Colonic mucosa (tissue), 4 donors: ENCODE measurements at regions not wholly inside any gene's neighbourhood (a gene's known extent, or its start where the extent isn't known, plus 50 kb on each side); places are given as distances from the start of the nearest gene placed in this dataset.
A peak's percentile ranks its signal among the peaks of the same experiment; 100 is the strongest.

Source experiments
- DNase-seq: peaks from one replicate; pipeline ENCODE4 v3.0.0-alpha.2; 2020
- H3K27ac ChIP-seq: fragments of 200-600 bp; one replicate; pipeline ENCODE4 v1.8.0; 2021
- H3K27me3 ChIP-seq: fragments of 200-600 bp; one replicate; pipeline ENCODE4 v1.8.0; 2021
- H3K36me3 ChIP-seq: fragments of 200-600 bp; one replicate; pipeline ENCODE4 v1.8.0; 2021
- H3K4me1 ChIP-seq: fragments of 200-600 bp; one replicate; pipeline ENCODE4 v1.8.0; 2021; ENCODE audit warnings: mild to moderate bottlenecking
- H3K4me3 ChIP-seq: fragments of 200-600 bp; one replicate; pipeline ENCODE4 v1.8.0; 2021
- H3K9ac ChIP-seq, 2 donors: one replicate each; pipeline ENCODE4 v1.7.0; 2013; ENCODE audit warnings: control low read depth in 2 of 2, low read depth in 2 of 2, low read length in 2 of 2
- H3K9me3 ChIP-seq: fragments of 200-600 bp; one replicate; pipeline ENCODE4 v1.8.0; 2021
- CTCF ChIP-seq: fragments of 200-600 bp; IDR thresholded peaks from one replicate; pipeline ENCODE4 v1.8.0; 2022; ENCODE audit warnings: antibody characterized with exemption, mild to moderate bottlenecking
- intact Hi-C: fragments of 100-400 bp; cut with DNase I; formaldehyde crosslinking; loops from one replicate; pipeline ENCODE4 v1.14.1; 2022
- donor health status: healthy.
- donor health status: DM: no; HTN: no; CAD: no.
- donor health status: DM: no; HTN: no; CAD: no.

DNA sequence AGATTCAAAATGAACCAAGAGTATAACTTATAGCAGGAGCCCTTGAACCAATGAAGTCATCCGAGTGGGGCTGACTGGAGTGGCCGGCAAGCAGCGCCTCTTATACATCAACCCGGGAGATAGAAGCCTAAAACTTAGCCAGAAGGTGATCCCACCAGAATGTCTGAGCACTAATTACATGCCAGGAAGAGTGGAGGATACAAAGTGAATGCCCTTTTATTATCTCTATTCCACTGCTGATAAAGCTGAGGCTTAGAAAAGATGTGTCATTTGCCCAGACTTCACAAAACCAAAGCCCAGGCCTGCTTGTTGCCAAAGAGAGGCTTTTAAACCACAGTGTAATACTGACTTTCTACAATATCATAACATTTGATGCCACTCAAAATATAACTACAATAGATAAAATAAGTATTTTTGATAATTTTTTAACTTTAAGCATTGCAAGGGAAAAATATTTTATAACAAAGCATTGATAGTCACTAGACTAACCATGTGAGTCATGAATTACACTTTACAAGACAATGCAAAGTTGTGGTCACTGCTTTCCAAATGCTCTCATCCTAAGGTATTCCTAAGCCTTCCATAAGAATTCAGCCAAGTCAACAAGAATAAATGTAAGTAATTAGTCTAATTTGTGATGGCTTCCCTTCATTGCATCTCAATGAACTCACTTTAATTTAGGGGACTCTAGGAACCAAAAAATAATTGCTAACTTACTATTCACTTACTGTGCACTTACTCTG, 58.6 kb upstream of the ARID5B start:
- Histone ChIP-seq H3K27me3 (no peaks in the 10 kb centered on the region), H3K4me1 (no peaks in the 10 kb centered on the region), H3K27ac (no peak overlapping the region), H3K4me3 (no peak overlapping the region), H3K36me3 (no peaks in the 10 kb centered on the region), H3K9me3 (no peaks in the 10 kb centered on the region), H3K9ac (no peak overlapping the region)
- no peak for TF ChIP-seq CTCF
- DNase-seq, result no peak
- intact Hi-C loops, result loop anchor here (5.0 kb wide), 1 partner anchor 54 kb away; no protein-coding TSS in a partner anchor

- H3K27ac ChIP-seq, result no peak overlapping the region
- DNase-seq, result no peak
- H3K9ac ChIP-seq, result no peak overlapping the region
- no peak for TF ChIP-seq CTCF
- H3K4me3 ChIP-seq, result no peak overlapping the region
- no peaks in the 10 kb centered on the region for H3K27me3 ChIP-seq
- H3K9me3 ChIP-seq, result no peaks in the 10 kb centered on the region
- H3K4me1 ChIP-seq, result no peaks in the 10 kb centered on the region
- intact Hi-C loops, result loop anchor here (5.0 kb wide), 1 partner anchor 53 kb away; no protein-coding TSS in a partner anchor
- no peaks in the 10 kb centered on the region for H3K36me3 ChIP-seq
Measured at GRCh38 chr10:61844116-61844822, 57.2 kb upstream of the ARID5B start.

DNA sequence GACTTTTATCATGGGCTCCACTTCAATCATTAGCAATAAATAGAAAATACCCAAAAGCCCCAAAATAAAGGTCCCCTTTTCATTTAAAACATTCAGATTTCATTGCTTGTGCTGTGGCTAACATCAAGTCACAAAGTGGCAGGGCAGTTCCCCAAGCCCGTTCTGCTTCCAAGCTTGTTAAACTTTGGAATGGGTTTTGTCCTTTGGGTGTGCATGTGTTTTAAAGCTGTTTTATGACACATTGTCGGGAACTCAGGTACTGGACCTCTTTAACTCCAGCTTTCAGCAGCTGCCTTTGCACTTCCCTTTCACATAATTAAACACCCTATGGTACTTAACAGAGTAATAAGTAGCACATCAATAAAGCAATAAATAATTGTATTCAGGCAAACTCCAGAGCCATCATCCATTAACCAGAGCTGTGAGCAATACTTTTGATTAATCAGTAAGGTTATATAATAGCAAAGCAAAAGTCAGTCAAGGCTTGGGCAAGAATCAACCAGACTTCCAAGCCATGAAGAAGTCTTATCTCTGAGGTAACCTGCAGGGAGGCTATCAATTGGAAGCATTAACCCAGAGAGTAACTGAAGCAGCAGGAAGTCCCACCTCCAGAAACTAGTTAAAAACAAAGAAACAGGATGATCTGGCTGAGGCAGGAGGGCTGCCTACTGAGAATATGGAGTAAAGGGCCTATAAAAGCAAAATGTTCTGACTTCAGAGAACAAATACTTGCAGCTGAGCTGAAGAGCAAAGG, 56.1 kb upstream of the ARID5B start:
- Histone ChIP-seq H3K4me1 (no peaks in the 10 kb centered on the region), H3K27me3 (no peaks in the 10 kb centered on the region), H3K9me3 (no peaks in the 10 kb centered on the region), H3K9ac (no peak overlapping the region), H3K4me3 (no peak overlapping the region), H3K27ac (peak overlapping the region; percentile 51), H3K36me3 (no peaks in the 10 kb centered on the region)
- intact Hi-C loops, result no loop called here
- TF ChIP-seq CTCF, result no peak
- peak; percentile 69 for DNase-seq

- no peak for DNase-seq
- Histone ChIP-seq H3K36me3 (no peaks in the 10 kb centered on the region), H3K27me3 (no peaks in the 10 kb centered on the region), H3K9me3 (no peaks in the 10 kb centered on the region), H3K9ac (no peak overlapping the region), H3K4me3 (no peak overlapping the region), H3K4me1 (no peaks in the 10 kb centered on the region), H3K27ac (peak overlapping the region; percentile 51)
- intact Hi-C loops, result no loop called here
- no peak for TF ChIP-seq CTCF
Measured at GRCh38 chr10:61845950-61846268, 55.6 kb upstream of the ARID5B start.

GRCh38 chr10:61846370-61847031, 55.0 kb upstream of the ARID5B start:
- Histone ChIP-seq H3K36me3 (no peaks in the 10 kb centered on the region), H3K4me1 (no peaks in the 10 kb centered on the region), H3K9ac (no peak overlapping the region), H3K9me3 (no peaks in the 10 kb centered on the region), H3K4me3 (no peak overlapping the region), H3K27ac (no peak overlapping the region), H3K27me3 (no peaks in the 10 kb centered on the region)
- no peak for TF ChIP-seq CTCF
- intact Hi-C loops, result no loop called here
- DNase-seq, result no peak
